GM19467 (cell line): ENCODE measurements at regions not wholly inside any gene's neighbourhood (a gene's known extent, or its start where the extent isn't known, plus 50 kb on each side); places are given as distances from the start of the nearest gene placed in this dataset.
"Not testable (repeated sequence)": the region's sequence is repeated elsewhere in the genome, so short reads cannot be mapped to it uniquely, and the experiment has no call there.

Experiments used
- ATAC-seq: cut with Tn5 transposase; IDR thresholded peaks from one replicate; pipeline ENCODE4 v1.9.1; 2021; ENCODE audit warnings: mild to moderate bottlenecking, moderate library complexity; ENCODE audit not compliant: unreplicated experiment

GRCh38 chr12:85626784-85627171, 209.4 kb downstream of the RASSF9 start:
- ATAC-seq, result no peak

- no peak for ATAC-seq
Observed at GRCh38 chr12:85627584-85627983, 208.6 kb downstream of the RASSF9 start.

GRCh38 chr12:85628562-85628961, 207.6 kb downstream of the RASSF9 start:
- not testable (repeated sequence) for ATAC-seq

- ATAC-seq, result no peak
Observed at GRCh38 chr12:85630851-85631250, 205.4 kb downstream of the RASSF9 start.

GRCh38 chr12:85632390-85632789, 203.8 kb downstream of the RASSF9 start:
- no peak for ATAC-seq

DNA sequence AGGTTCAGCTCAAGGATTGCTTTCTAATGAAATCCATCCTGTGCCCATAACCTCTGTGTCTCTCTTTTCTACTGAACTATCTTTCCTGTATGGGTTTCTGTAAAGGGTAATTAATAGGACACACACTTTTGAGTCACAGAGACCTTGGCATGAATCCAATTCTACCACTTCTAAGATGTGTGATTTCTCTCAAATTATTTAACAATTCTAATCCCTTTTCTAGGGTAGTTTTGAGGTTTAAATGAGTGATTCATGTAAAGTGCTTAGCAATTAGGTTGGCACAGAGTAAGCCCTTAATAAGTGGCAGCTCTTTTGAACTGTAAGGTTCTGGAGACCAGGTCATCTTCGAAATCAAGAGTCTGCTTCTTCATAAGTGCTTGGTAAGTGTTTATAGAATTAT, 202.7 kb downstream of the RASSF9 start:
- no peak for ATAC-seq

- no peak for ATAC-seq
Observed at GRCh38 chr12:85639834-85640233, 196.4 kb downstream of the RASSF9 start.

DNA sequence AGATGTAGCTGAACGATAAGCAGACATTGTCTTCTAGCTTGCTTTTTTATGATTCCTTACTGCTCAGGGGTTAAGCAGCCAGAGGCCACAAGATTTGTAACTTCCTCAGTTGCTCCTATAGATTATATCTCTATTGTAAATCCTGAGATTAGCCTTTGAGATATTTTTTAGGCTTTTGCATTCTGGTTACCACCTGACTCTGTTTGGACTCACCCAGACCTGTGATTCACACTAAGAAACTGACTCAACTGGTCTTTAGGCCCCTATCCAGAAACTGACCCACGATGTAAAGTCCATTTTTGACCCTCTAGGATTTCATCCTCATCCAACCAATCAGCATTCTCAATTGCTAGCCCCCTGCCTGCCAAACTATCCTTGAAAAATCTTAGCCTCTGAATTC, 194.4 kb downstream of the RASSF9 start:
- ATAC-seq, result no peak

DNA sequence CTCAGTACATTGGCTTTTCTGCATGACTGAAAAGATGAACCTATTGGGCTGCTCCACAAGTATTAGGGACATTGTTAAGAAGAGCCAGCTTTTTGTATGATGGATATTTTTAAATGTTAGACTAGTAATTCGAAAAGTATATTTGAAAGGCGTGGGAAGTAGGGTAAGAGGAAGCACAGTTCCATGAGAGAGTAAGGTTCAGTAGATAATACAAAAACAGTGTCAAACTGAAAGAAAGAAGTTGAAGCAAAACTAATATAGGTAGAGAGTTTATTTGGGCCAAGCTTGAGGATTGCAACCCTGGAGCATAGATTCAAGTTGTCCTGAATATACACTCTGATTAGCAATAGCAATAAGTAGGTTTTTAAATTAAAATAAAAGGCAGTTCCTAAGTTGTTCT, 193.9 kb downstream of the RASSF9 start:
- ATAC-seq, result no peak

GRCh38 chr12:85642808-85643207, 193.4 kb downstream of the RASSF9 start:
- no peak for ATAC-seq

DNA sequence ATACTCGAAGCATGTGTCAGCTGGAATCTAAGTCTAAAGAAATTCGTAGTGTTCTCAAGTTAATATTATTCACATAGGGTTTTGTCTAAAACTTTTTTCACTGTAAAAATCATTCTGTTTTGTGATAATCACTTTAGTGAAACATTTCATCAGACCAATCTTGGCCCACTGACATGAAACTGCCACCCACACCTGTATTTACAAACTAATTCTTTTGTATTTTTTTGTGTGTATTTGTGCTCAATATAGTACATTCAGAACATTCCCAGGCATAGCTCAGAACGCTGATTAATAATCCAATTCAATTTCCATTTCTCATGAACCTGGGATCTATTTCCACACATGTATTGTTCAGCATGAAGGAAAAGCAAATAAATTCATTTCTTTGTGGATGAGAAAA, 191.7 kb downstream of the RASSF9 start:
- no peak for ATAC-seq

GRCh38 chr12:85653731-85654455, 182.3 kb downstream of the RASSF9 start:
- no peak for ATAC-seq

GRCh38 chr12:85654456-85654840, 181.8 kb downstream of the RASSF9 start:
- ATAC-seq, result no peak

DNA sequence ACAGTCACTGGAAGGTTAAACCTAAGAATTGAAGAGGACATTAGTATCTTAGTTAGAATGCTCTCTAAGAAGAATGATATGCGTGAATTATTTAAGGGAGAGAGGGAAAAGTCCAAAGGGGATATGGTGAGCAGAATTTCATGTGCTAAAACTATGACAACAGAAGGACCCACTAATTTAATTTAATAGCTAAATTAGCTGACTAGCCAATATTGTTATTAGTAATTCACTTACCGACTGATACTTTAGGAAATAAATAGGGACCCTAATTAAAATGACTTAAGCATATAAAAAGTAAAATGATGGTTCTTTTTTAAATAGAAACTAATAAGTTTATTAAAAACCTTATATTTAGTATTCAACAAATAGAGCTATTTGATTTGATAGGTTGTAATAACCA, 179.6 kb downstream of the RASSF9 start:
- ATAC-seq, result no peak

DNA sequence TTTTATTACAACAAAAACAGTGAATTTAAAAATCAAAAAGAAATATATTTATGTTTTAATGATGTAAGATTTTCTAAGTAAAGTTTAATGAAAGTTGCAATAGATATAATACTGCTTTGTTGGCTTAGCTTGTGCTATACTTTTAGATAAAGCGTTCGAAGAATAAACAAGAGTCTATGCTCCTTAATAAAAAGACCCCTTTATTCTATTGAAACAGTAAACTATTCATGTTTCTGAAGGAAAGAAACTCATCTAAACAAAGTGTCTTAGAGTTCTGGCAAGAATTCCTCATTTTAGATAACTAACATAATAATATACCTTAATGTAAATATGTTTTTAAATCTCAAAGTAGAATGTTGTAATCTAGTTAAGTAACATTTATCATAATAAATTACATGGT, 179.0 kb downstream of the RASSF9 start:
- ATAC-seq, result no peak

DNA sequence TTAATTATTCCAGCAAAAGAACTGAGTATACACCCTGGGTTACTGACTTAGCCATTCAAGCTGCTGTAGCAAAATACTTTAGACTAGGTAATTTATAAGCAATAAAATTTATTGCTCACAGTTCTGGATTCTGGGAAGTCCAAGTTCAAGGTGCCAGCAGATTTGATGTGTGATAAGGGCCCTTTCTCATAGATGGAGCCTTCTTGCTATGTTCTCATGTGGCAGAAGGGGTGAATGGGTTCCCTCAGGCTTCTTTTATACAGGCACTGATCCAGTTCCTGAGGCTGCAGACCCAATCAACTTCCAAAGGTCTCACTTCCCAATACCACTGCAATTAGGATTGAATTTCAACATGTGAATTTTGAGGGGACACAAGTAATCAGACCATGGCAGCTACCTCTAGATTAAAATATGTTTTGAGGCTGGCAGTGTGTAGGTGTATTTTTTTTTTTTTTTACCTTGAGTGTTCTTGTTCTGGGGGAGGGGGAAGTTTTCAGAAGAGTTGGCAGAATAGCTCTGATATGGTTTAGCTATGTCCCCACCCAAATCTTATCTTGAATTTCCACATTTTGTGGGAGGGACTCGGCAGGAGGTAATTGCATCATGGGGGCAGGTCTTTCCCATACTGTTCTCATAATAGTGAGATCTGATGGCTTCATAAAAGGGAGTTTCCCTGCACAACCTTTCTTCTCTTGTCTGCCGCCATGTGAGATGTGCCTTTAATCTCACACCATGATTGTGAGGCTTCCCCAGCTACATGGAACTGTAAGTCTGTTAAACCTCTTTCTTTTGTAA, 178.2 kb downstream of the RASSF9 start:
- ATAC-seq, result no peak

DNA sequence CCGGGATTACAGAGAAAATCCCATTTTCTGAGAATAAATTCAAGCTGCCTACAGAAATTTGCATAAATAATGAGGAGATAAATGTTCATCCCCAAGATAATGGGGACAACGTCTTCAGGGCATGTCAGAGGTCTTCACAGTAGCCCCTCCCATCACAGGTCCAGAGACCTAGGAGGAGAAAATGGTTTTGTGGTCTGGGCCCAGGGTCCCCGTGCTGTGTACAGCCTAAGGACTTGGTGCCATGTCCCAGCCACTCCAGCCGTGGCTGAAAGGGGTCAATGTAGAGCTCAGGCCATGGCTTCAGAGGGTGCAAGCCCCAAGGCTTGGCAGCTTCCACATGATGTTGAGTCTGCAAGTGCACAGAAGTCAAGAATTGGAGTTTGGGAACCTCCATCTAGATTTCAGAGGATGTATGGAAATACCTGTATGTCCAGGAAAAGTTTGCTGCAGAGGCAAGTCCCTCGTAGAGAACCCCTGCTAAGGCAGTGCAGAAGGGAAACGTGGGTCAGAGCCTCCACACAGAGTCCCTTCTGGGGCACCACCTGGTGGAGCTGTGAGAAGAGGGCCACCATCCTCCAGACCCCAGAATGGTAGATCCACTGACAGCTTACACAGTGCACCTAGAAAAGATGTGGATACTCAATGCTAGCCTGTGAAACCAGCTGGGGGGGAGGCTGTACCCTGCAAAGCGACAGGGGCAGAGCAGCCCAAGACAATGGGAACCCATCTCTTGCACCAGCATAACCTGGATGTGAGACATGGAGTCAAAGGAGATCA, 176.3 kb downstream of the RASSF9 start:
- no peak for ATAC-seq

DNA sequence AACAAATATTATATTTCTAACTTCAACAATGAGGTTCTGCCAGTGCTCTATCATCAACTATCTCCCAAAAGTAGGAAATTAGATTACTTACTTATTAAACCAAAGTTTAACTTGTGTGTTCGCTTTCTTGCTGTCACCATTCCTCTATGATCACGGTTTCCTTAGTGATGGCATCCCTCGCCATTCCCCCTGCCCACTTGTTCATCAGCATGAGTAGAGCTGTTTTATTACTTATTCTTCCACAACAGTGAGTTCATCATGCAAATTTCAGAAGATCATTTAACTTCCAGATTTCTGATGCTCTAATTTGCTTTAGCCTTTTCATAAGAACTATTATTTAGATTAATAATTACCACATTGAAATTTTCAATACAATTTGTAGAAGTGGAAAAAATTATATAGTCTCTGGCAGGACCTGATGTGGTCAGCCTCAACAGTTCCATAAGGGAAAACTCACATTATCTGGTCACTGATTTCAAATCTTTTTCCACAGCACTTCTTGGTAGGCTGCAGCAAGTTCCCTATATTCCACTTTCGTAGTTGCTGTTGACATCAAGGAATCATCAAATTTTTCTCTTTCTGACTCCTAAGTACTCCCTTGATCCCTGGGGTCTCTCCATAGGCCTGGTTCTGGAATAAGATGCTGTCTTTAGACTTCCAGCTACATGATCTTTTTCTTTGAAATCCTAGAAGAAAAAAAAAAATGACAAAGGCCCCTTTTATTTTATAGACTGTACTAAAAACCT, 174.6 kb downstream of the RASSF9 start:
- ATAC-seq, result no peak

DNA sequence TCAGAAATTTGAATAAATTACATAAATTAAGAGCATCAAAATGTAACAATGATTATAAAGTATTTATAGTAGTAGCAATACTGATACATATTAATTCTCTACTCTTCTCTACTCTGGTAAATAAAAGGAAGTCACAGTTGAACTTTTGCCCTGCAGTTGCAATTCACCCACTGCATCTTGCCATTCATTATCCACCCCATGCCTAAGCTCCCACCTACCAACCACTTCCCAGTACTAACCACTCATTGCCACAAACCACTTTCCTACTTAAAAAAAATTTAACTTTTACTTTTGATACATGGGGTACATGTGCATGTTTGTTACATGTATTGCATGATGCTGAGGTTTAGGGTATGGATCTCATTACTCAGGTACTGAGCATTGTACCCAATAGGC, 174.0 kb downstream of the RASSF9 start:
- no peak for ATAC-seq

- ATAC-seq, result no peak
Observed at GRCh38 chr12:85663631-85664030, 172.6 kb downstream of the RASSF9 start.

DNA sequence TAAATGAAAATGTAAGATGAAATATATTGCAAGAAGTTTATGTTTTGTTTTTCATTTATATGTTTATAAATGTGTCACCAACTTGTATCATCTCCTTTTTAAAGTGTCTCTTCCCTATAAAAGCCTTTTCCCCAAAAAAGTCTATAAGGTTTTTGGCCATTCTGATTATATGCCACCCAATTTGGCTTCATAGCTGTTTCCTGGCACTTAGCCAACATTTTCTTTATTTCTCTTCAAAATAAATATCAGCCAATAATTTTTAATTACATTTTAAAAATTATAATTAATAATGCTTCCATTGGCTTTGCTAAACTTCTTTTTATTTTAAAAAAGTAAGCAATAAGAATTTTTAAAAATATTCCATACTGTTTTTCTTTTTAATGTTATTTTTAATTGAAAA, 171.8 kb downstream of the RASSF9 start:
- ATAC-seq, result no peak
